ENCODE measurements at regions not wholly inside any gene's neighbourhood (a gene's known extent, or its start where the extent isn't known, plus 50 kb on each side); places are given as distances from the start of the nearest gene placed in this dataset.

DNA sequence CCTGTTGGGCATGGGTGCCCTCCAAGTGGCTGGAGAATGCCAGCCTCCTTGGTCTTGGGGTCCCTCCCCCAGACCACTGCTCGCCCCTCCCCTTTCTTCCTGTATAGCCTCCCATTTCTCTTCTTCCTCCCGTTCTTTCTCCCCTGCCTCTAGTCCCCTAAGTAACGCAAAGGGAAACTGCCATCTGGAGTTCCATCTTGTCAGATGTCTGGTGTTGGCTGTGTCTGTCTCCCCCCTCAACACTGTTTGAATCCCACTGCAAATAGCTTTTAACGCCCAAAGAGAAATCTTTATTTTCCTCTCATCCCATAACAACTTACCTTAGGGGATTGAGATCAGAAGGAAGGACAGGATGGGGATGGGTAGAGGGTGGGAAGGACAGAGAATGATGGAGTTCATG, 55.3 kb upstream of the CSF3R start:
- no peak for DNase-seq

DNA sequence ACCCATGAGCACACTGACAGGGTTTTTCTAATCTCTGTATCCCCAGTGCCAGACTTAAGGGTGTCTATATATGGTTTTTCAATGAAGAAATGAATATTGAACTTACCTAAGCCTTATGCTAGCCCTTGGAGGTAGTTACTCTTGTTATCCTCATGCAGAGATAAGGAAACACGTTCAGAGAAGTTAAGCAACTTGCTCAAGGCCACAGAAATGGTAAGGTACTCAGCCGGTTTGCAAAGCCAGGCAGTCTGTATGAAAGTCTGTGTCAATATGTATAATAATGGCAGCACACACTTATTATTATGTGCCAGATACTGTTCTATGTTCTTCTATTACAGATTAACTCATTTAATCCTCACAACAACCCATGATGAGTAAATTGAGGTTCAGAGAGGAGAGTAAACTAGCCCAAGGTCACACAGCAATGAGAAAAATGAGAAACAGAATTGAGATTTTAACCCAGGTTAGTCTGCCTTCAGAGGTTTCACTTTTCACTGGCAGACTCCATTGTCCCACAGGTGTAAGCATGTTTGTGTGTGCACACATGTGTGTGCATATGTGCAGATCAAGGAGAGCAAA, 54.6 kb upstream of the CSF3R start:
- DNase-seq, result no peak

DNA sequence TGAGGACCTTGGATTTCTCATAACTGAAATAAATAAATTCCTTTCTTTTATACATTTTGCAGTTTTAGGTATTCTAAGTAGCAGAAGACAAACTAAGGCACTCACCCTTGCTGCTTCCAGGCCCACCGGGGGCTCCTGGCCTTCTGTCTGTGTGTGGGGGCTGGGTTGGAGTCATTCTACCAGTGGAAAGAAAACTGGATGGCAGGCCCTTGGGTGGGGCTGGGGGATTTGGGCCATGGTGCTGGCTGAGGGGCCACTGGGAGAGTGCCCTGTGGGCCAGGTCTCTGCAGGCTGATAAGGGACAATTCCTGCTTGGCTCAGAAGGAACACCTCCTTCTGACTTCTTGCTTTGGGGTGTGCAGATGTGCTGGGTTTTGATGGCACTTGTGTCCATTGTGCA, 54.0 kb upstream of the CSF3R start:
- DNase-seq, result no peak

DNA sequence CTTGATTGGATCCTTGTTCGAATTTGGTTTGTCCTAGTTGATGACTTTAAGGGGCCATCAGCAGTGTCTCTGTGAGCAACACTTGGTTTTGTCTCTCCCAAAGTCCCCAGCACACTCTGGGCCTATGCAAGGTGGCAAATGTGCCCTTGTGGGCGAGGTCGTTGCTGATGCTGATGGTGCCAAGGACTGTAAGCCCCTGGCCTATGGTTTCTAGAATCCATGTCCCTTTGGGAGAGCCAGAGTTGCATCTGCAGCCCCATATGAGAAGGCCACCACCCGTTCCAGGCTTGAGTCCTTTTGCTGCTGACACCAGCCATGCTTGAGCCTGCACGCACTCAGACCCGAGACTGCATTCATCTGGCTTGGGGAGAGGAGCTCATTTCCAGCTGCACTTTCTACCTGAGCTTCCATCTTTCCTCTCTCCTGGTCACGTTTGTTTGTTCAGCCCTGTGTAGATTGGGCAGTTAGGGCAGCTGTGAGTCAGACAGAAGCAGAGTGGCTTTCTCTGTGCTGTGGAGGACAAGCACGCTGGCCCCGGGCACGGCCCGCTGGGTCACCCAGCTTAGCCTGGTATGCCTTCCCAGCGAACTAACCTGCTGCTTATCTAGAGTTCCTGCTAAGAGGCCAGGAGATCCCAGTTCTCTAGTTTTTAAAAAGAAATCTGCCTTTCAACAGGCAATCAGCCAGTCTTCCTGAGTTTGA, 52.1 kb upstream of the CSF3R start:
- no peak for DNase-seq

DNA sequence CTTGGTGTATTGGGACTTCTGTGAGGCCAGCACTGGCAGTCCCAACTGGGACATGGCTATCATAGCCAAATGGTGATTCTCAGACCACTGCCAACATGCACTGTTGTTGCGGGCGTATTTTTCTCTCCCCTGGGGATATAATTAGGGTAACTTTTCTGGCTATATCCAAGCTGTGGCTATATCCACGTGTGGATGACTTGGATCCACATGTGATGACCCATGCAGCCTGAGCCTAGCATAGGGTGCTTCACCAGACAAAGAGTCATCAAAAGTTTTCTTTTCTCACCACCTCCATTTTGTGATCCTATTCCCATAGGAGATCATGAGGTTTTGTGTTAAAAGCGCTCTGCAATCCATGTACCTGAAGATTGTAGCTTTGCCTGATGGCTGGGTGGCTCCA, 51.2 kb upstream of the CSF3R start:
- no peak for DNase-seq

DNA sequence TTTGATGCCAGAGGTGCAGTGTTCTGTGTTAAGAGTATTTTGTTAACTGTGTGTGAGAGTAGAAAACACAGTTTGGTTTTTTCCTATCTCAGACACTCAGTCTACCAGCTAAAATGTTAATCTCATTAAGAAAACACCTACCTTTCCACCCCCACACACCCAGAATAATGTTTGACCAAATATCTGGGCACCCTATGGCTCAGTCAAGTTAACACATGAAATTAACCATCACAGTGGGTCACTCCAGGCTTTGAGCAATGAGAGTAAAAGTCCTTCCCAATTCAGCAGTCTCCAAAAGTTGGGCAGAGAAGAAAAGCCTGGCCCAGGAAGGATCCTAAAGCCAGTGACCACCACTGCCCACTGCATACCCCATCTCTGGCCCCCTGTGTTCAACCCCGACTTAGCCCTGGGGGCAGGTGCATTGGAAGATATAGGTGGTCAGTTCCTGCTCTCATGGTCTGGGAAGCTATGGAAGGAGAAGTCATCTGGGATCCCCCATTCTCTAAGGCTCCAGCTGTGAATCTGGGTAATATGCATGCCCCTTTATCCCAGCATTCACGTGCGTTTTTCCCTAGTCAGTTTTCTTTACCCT, 50.2 kb upstream of the CSF3R start:
- no peak for DNase-seq
